AG04449 (cell line): ENCODE measurements at regions not wholly inside any gene's neighbourhood (a gene's known extent, or its start where the extent isn't known, plus 50 kb on each side); places are given as distances from the start of the nearest gene placed in this dataset.

Experiments used
- CTCF ChIA-PET: fragments of 350-600 bp; formaldehyde crosslinking; extraction: SDS; loops from one replicate; lab custom pipeline; 2021; ENCODE audit warnings: antibody characterized with exemption; lab: Yijun Ruan, JAX
- POLR2A ChIA-PET: fragments of 400-600, 350-600 bp; formaldehyde crosslinking; extraction: SDS; loops from one replicate; lab custom pipeline; 2020; ENCODE audit warnings: antibody characterized with exemption, inconsistent platforms; lab: Yijun Ruan, JAX
- DNase-seq: peaks from one replicate; pipeline ENCODE4 v3.0.0-alpha.2; 2010; ENCODE audit warnings: low read depth, low spot score
- H3K4me3 ChIP-seq: 2 replicates; pipeline ENCODE4 v1.5.1; 2011; ENCODE audit warnings: low read depth, mild to moderate bottlenecking, control low read depth, low read length
- TF ChIP-seq, protein P1 (sequence below): IDR thresholded peaks from one replicate; pipeline ENCODE4 v1.5.1; 2011; ENCODE audit warnings: mild to moderate bottlenecking, moderate library complexity, low read length, control low read depth, inconsistent platforms; ENCODE audit not compliant: insufficient read depth; ENCODE audit errors: missing control alignments

DNA sequence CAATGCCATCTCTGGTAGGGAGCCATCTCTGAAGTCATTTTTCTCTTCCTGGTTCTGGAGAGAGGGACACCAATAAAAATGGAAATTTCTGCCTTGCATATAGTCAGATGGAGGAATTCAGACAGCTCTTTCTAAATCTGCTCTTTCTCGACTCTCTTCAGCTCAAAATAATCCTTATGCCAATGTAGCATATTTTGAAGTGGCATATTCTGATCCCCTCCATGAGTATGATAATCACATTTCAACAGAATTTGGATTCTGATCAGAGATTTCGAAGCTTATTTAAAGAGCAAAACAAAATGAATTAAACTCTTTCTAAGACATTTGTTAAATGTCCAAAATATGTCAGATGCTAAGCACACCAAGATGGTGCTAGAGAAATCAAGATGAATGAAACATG is 267.1 kb upstream of the BTBD3 start:
- DNase-seq = no peak
- no peak overlapping the region for H3K4me3 ChIP-seq
- TF ChIP-seq, protein P1, sequence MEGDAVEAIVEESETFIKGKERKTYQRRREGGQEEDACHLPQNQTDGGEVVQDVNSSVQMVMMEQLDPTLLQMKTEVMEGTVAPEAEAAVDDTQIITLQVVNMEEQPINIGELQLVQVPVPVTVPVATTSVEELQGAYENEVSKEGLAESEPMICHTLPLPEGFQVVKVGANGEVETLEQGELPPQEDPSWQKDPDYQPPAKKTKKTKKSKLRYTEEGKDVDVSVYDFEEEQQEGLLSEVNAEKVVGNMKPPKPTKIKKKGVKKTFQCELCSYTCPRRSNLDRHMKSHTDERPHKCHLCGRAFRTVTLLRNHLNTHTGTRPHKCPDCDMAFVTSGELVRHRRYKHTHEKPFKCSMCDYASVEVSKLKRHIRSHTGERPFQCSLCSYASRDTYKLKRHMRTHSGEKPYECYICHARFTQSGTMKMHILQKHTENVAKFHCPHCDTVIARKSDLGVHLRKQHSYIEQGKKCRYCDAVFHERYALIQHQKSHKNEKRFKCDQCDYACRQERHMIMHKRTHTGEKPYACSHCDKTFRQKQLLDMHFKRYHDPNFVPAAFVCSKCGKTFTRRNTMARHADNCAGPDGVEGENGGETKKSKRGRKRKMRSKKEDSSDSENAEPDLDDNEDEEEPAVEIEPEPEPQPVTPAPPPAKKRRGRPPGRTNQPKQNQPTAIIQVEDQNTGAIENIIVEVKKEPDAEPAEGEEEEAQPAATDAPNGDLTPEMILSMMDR = no peak
- ChIA-PET CTCF (no interaction called here), POLR2A (no interaction called here)

DNA sequence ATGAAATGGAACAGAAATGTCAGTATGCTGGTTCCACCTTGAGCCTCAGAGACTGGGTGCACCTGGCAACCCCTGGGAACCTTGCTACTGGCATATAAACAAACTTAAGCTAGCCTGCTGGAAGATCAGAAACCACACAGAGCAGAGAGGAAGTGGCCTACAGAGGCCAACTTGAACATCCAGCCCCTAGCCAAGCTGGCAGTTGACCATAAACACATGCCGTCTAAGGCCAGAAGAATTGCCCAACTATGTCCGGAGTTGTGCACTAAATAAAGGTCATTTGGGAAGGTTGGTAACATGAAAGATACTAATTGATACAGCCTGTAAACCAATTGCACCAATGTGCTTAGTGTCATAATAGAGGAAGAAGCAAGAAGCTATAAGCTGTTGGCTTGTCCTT is 266.6 kb upstream of the BTBD3 start:
- TF ChIP-seq, protein P1 = no peak
- POLR2A ChIA-PET = no interaction called here
- CTCF ChIA-PET = interaction anchor here (1.4 kb wide), 1 partner anchor 25 kb away, joined by 4 read pairs; no protein-coding TSS in a partner anchor
- no peak overlapping the region for H3K4me3 ChIP-seq
- DNase-seq = no peak

DNA sequence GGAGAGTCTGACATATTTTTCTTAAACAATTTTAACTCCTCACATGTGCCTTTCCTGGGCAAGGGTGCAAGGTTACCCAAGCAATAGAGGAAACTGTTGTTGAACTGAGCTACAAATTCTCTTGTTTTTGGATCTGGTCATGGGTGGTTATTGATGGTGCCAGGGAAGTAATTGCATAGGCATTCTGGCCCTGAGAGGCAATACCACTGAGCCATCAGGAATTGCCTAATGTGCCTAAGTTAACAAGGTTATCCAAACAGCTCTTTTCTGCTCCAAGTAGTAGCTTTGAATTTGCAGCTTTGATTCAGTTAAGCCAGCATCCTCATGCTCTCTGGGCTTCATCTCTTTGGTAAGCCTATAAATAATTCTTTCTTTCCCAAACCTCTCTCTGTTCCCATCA is 266.0 kb upstream of the BTBD3 start:
- TF ChIP-seq, protein P1 = no peak
- POLR2A ChIA-PET = no interaction called here
- no peak for DNase-seq
- no peak overlapping the region for H3K4me3 ChIP-seq
- CTCF ChIA-PET = interaction anchor here (1.4 kb wide), 1 partner anchor 24 kb away, joined by 4 read pairs; no protein-coding TSS in a partner anchor

DNA sequence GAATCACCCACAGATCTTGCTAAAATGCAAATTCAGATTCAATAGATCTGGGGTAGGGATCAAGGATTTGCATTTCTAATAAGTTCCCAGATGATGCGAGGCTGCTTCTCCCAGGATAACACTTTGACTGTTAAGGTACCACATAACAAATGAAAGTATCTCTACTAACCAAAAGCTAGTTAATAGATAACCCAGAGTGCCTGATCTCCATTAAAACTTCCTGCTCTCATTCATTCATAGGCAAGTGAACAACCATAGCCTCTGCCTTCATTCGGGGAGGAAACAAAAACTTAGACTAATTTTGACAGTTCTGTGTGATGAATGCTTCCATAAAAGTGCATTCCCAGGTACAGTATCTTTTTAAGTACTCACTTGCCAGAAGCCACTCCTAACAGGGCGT is 265.6 kb upstream of the BTBD3 start:
- TF ChIP-seq, protein P1 = no peak
- ChIA-PET POLR2A (no interaction called here), CTCF (interaction anchor here (1.4 kb wide), 1 partner anchor 24 kb away, joined by 4 read pairs; no protein-coding TSS in a partner anchor)

DNA sequence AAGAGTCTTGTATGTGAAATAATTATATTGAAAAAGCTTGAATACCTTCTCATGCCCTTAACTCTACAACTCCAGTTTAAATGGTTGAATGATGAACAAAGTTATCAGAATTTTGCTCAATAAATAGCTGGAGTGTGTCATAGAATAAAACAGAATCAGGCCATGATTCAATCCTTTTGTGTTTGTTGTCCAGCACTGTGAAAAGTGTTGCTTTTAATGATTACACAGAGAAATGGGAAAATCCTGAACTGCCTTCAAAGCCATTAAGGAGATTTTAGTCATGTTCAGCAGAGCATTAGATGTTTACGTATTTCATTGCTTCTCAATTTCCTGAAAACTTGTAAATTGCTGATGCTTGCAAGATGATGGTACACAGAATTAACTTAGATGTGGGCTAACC is 262.9 kb upstream of the BTBD3 start:
- H3K4me3 ChIP-seq = no peak overlapping the region
- no peak for DNase-seq
- TF ChIP-seq, protein P1 = no peak
- POLR2A ChIA-PET = no interaction called here
- CTCF ChIA-PET = no interaction called here

More for the DNA sequence above, 265.6 kb upstream of the BTBD3 start:
- no peak for DNase-seq
- H3K4me3 ChIP-seq = no peak overlapping the region

DNA sequence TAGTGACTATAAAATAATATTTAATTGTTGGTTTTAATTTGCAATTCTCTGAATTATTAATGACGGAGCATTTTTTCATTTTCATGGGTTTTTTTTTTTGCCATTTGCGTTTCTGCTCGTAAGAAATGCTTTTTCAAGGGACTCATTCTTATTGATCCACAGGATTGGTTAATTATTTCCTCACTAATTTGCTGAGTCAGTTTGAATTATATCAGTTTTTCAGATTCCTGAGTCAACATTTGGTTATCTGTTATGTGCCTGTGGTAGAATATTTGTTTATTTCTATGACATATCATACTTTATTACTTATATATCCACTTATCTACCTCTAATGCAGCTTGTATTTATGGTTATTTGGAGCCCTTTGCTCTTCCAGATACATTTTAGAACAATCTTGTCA is 257.0 kb upstream of the BTBD3 start:
- ChIA-PET POLR2A (no interaction called here), CTCF (no interaction called here)
- TF ChIP-seq, protein P1 = no peak
- no peak for DNase-seq
- no peak overlapping the region for H3K4me3 ChIP-seq
